Breast epithelium (tissue), 4 donors: ENCODE measurements at regions not wholly inside any gene's neighbourhood (a gene's known extent, or its start where the extent isn't known, plus 50 kb on each side); places are given as distances from the start of the nearest gene placed in this dataset.

Experiments
- DNase-seq, 2 donors: peaks; one replicate each; pipeline ENCODE4 v3.0.0-alpha.2; 2019; ENCODE audit warnings: low spot score in 2 of 2
- H3K27ac ChIP-seq, 2 donors: fragments of 200-600 bp; sonication (generic) in 1 of 2; one replicate each; pipeline ENCODE4 v1.5.1; 2016 to 2019; ENCODE audit warnings: mild to moderate bottlenecking in 1 of 2
- H3K27me3 ChIP-seq, 2 donors: fragments of 200-600 bp; sonication (generic) in 1 of 2; one replicate each; pipeline versions ENCODE4 v1.5.1 to v1.6.0; 2017 to 2019; ENCODE audit warnings: control low read depth in 1 of 2, mild to moderate bottlenecking in 1 of 2
- H3K36me3 ChIP-seq: fragments of 200-600 bp; one replicate; pipeline ENCODE4 v1.5.1; 2019
- H3K4me1 ChIP-seq, 2 donors: fragments of 200-600 bp; sonication (generic); one replicate each; pipeline ENCODE4 v1.5.1; 2016 to 2019; ENCODE audit warnings: control low read depth in 1 of 2
- H3K4me3 ChIP-seq, 3 donors: fragments of 200-600 bp; sonication (generic); 1 replicate in 2 of 3; 2 replicates in 1 of 3; pipeline ENCODE4 v1.5.1; 2016 to 2019; ENCODE audit warnings: mild to moderate bottlenecking in 3 of 3, moderate library complexity in 2 of 3
- H3K9me3 ChIP-seq, 2 donors: fragments of 200-600 bp; sonication (generic) in 1 of 2; one replicate each; pipeline ENCODE4 v1.5.1; 2016 to 2019; ENCODE audit warnings: control low read depth in 1 of 2
- POLR2A ChIP-seq: fragments of 450-650 bp; IDR thresholded peaks from one replicate; pipeline ENCODE4 v1.6.1; 2016; ENCODE audit warnings: antibody characterized with exemption, mild to moderate bottlenecking, moderate library complexity
- POLR2AphosphoS5 ChIP-seq, 3 donors: sonication (generic); formaldehyde crosslinking; IDR thresholded peaks; one replicate each; pipeline ENCODE4 v1.6.1; 2017; ENCODE audit warnings: antibody characterized with exemption in 3 of 3
- intact Hi-C: fragments of 100-400 bp; cut with DNase I; formaldehyde crosslinking; loops from one replicate; pipeline ENCODE4 v1.15.1; 2023; ENCODE audit warnings: low total_unique reads
- TF ChIP-seq, protein P1 (sequence below), 3 donors: fragments of 450-650 bp; IDR thresholded peaks; one replicate each; pipeline ENCODE4 v1.5.1; 2016 to 2017; ENCODE audit warnings: antibody characterized with exemption in 3 of 3, mild to moderate bottlenecking in 3 of 3, moderate library complexity in 3 of 3

GRCh38 chr6:14430218-14430617 is 312.6 kb downstream of the CD83 start:
- Histone ChIP-seq H3K27ac (no peak overlapping the region), H3K4me1 (no peaks in the 10 kb centered on the region), H3K9me3 (no peaks in the 10 kb centered on the region), H3K36me3 (no peaks in the 10 kb centered on the region), H3K27me3 (no peaks in the 10 kb centered on the region), H3K4me3 (no peak overlapping the region)
- no peak for TF ChIP-seq POLR2A
- no peak for TF ChIP-seq POLR2AphosphoS5 (IDR thresholded peaks at IDR 0.05)
- TF ChIP-seq, protein P1, sequence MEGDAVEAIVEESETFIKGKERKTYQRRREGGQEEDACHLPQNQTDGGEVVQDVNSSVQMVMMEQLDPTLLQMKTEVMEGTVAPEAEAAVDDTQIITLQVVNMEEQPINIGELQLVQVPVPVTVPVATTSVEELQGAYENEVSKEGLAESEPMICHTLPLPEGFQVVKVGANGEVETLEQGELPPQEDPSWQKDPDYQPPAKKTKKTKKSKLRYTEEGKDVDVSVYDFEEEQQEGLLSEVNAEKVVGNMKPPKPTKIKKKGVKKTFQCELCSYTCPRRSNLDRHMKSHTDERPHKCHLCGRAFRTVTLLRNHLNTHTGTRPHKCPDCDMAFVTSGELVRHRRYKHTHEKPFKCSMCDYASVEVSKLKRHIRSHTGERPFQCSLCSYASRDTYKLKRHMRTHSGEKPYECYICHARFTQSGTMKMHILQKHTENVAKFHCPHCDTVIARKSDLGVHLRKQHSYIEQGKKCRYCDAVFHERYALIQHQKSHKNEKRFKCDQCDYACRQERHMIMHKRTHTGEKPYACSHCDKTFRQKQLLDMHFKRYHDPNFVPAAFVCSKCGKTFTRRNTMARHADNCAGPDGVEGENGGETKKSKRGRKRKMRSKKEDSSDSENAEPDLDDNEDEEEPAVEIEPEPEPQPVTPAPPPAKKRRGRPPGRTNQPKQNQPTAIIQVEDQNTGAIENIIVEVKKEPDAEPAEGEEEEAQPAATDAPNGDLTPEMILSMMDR (IDR thresholded peaks at IDR 0.05): no peak
- DNase-seq: no peak
- intact Hi-C loops: loop anchor here (1.0 kb wide), 1 partner anchor 8 kb away; no protein-coding TSS in a partner anchor

DNA sequence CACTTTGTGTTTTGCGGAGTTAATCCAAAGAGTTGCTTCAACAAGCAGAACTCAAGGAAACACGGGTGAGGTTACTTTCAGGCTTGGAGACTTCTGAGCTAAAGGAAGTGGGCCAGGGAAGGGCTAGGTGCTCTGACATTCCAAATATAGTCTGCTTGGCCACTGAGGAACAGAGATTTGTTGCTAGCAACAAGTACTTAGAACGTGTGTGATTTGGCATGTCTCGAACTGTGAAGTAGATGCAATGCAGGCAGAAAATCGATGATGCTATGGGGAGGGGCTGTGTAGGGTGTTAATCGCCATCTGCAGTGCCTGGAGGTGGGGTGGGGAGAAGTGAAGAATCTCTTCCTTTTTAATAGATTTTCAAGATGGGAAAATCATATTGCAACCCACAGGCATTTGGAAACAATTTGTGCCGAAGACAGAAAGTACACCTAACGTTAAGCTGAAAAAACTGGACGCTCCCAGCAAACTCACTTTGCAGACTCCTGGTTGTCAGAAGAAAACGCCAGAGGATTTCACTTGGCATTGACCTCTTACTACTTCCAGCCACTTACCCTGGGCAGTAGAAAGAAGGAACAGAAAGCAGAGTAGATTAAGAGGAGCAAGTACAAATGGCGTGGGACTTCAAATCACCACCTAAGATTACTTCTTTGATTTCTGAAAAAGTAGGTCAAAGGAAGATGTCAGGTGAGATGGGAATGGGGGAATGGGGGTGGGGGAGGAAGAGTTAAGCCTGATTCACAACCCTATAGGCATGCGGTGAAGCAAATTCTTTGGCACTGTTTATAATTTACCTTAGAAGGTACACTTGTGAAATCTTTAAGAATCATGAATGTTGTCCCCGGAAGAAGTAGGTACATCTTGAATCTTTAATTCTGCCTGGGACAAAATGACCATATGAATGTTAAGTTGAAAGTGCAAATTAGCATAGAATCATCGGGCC is 314.1 kb downstream of the CD83 start:
- Histone ChIP-seq H3K27me3 (no peaks in the 10 kb centered on the region), H3K9me3 (no peaks in the 10 kb centered on the region), H3K4me3 (no peak overlapping the region), H3K36me3 (no peaks in the 10 kb centered on the region), H3K4me1 (no peaks in the 10 kb centered on the region), H3K27ac (no peak overlapping the region)
- intact Hi-C loops: no loop called here
- TF ChIP-seq, protein P1 (IDR thresholded peaks at IDR 0.05): no peak
- TF ChIP-seq POLR2AphosphoS5 (IDR thresholded peaks at IDR 0.05): no peak
- TF ChIP-seq POLR2A: no peak
- DNase-seq: no peak

- H3K9me3 ChIP-seq: no peaks in the 10 kb centered on the region
- no peak overlapping the region for H3K27ac ChIP-seq
- no peaks in the 10 kb centered on the region for H3K27me3 ChIP-seq
- intact Hi-C loops: no loop called here
- no peaks in the 10 kb centered on the region for H3K4me1 ChIP-seq
- no peak overlapping the region for H3K4me3 ChIP-seq
- TF ChIP-seq POLR2AphosphoS5 (IDR thresholded peaks at IDR 0.05) (no peak), POLR2A (no peak)
- TF ChIP-seq, protein P1 (IDR thresholded peaks at IDR 0.05): no peak
- no peak for DNase-seq
- no peaks in the 10 kb centered on the region for H3K36me3 ChIP-seq
Observed at GRCh38 chr6:14434916-14435690, 317.5 kb downstream of the CD83 start.

DNA sequence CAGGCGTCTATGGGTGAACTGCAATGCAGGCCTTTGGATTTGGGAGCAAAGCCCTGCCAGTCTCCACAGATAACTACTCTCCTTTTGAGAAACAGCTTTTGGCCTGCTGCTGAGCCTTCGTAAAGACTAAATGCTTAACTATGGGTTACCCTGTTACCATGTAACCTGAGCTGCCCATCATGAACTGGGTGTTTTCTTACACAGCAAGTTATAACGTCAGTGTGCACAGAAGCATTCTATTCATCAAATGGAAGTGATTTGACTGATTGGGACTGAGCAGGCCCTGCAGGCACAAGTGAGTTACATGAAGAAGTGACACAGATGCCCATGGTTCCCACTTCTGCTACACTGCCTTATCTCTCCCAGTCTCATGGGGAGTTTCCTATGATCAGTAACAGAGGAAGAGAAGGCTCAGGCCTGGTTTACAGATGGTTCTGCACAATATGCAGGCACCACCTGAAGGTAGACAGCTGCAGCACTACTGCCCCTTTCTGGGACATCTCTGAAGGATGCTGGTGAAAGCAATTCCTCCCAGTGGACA is 319.1 kb downstream of the CD83 start:
- no peaks in the 10 kb centered on the region for H3K9me3 ChIP-seq
- no peaks in the 10 kb centered on the region for H3K36me3 ChIP-seq
- no peak overlapping the region for H3K4me3 ChIP-seq
- H3K27ac ChIP-seq: no peak overlapping the region
- intact Hi-C loops: no loop called here
- TF ChIP-seq, protein P1 (IDR thresholded peaks at IDR 0.05): no peak
- TF ChIP-seq POLR2A: no peak
- TF ChIP-seq POLR2AphosphoS5 (IDR thresholded peaks at IDR 0.05): no peak
- no peaks in the 10 kb centered on the region for H3K27me3 ChIP-seq
- DNase-seq: no peak
- no peaks in the 10 kb centered on the region for H3K4me1 ChIP-seq
